Body of pancreas (tissue), 4 donors: ENCODE measurements at regions not wholly inside any gene's neighbourhood (a gene's known extent, or its start where the extent isn't known, plus 50 kb on each side); places are given as distances from the start of the nearest gene placed in this dataset.

ENCODE experiments used
- POLR2A ChIP-seq, 3 donors: fragments of 450-650 bp; IDR thresholded peaks; one replicate each; pipeline ENCODE4 v1.6.1; 2016; ENCODE audit warnings: antibody characterized with exemption in 3 of 3, mild to moderate bottlenecking in 2 of 3
- TF ChIP-seq, protein P1 (sequence below), 7 experiments: fragments of 450-650 bp in 4 of 7; fragments of 200-600 bp in 3 of 7; sonication (generic) in 3 of 7; IDR thresholded peaks; one replicate each; pipeline ENCODE4 v1.5.1; 2016 to 2019; ENCODE audit warnings: antibody characterized with exemption in 7 of 7

GRCh38 chr9:78443946-78444345 lies 147.0 kb downstream of the PSAT1 start:
- TF ChIP-seq, protein P1, sequence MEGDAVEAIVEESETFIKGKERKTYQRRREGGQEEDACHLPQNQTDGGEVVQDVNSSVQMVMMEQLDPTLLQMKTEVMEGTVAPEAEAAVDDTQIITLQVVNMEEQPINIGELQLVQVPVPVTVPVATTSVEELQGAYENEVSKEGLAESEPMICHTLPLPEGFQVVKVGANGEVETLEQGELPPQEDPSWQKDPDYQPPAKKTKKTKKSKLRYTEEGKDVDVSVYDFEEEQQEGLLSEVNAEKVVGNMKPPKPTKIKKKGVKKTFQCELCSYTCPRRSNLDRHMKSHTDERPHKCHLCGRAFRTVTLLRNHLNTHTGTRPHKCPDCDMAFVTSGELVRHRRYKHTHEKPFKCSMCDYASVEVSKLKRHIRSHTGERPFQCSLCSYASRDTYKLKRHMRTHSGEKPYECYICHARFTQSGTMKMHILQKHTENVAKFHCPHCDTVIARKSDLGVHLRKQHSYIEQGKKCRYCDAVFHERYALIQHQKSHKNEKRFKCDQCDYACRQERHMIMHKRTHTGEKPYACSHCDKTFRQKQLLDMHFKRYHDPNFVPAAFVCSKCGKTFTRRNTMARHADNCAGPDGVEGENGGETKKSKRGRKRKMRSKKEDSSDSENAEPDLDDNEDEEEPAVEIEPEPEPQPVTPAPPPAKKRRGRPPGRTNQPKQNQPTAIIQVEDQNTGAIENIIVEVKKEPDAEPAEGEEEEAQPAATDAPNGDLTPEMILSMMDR (IDR thresholded peaks at IDR 0.05): no peak
- TF ChIP-seq POLR2A (IDR thresholded peaks at IDR 0.05): no peak
